TTC549 (cell line): ENCODE measurements at regions not wholly inside any gene's neighbourhood (a gene's known extent, or its start where the extent isn't known, plus 50 kb on each side); places are given as distances from the start of the nearest gene placed in this dataset.

ENCODE experiments used
- FAIRE-seq: peaks from 2 replicates; lab custom pipeline; 2012; peaks lifted over from hg19 to GRCh38; lab: Jason Lieb, UNC

- FAIRE-seq, result no peak
These were observed 151.3 kb downstream of the GAS1 start for GRCh38 chr9:86795823-86796553.

- no peak for FAIRE-seq
These were observed 152.3 kb downstream of the GAS1 start for GRCh38 chr9:86795047-86795442.

- no peak for FAIRE-seq
These were observed 152.8 kb downstream of the GAS1 start for GRCh38 chr9:86794391-86795046.

- no peak for FAIRE-seq
These were observed 155.2 kb downstream of the GAS1 start for GRCh38 chr9:86792136-86792535.

- no peak for FAIRE-seq
These were observed 156.5 kb downstream of the GAS1 start for GRCh38 chr9:86790805-86791204.

- no peak for FAIRE-seq
These were observed 158.8 kb downstream of the GAS1 start for GRCh38 chr9:86788456-86788855.

- no peak for FAIRE-seq
These were observed 163.4 kb downstream of the GAS1 start for GRCh38 chr9:86783884-86784283.

- FAIRE-seq, result no peak
These were observed 164.5 kb downstream of the GAS1 start for GRCh38 chr9:86782831-86783230.

- FAIRE-seq, result no peak
These were observed 168.5 kb downstream of the GAS1 start for GRCh38 chr9:86778761-86779160.

- FAIRE-seq, result no peak
These were observed 171.6 kb downstream of the GAS1 start for GRCh38 chr9:86775718-86776117.

- no peak for FAIRE-seq
These were observed 173.2 kb downstream of the GAS1 start for GRCh38 chr9:86774116-86774515.

- no peak for FAIRE-seq
These were observed 173.8 kb downstream of the GAS1 start for GRCh38 chr9:86773422-86773945.

GRCh38 chr9:86772635-86772993 is 174.7 kb downstream of the GAS1 start:
- FAIRE-seq, result no peak

GRCh38 chr9:86771941-86772634 is 175.2 kb downstream of the GAS1 start:
- FAIRE-seq, result no peak

GRCh38 chr9:86771420-86771819 is 175.9 kb downstream of the GAS1 start:
- no peak for FAIRE-seq

- no peak for FAIRE-seq
These were observed 178.6 kb downstream of the GAS1 start for GRCh38 chr9:86768709-86769108.

- FAIRE-seq, result no peak
These were observed 179.3 kb downstream of the GAS1 start for GRCh38 chr9:86768020-86768419.

- FAIRE-seq, result no peak
These were observed 179.9 kb downstream of the GAS1 start for GRCh38 chr9:86767373-86767772.

- no peak for FAIRE-seq
These were observed 180.4 kb downstream of the GAS1 start for GRCh38 chr9:86766912-86767311.

- no peak for FAIRE-seq
These were observed 180.8 kb downstream of the GAS1 start for GRCh38 chr9:86766511-86766910.

- FAIRE-seq, result no peak
These were observed 181.4 kb downstream of the GAS1 start for GRCh38 chr9:86765746-86766430.

GRCh38 chr9:86764671-86765343 is 182.5 kb downstream of the GAS1 start:
- FAIRE-seq, result no peak
